GM06990 (cell line): ENCODE measurements at regions not wholly inside any gene's neighbourhood (a gene's known extent, or its start where the extent isn't known, plus 50 kb on each side); places are given as distances from the start of the nearest gene placed in this dataset.
A peak's percentile ranks its signal among the peaks of the same experiment; 100 is the strongest.

Source experiments
- DNase-seq: peaks from one replicate; pipeline ENCODE4 v3.0.0-alpha.2; 2011; ENCODE audit not compliant: insufficient read length; ENCODE audit errors: extremely low read depth
- H3K27me3 ChIP-seq: replicated peaks from 2 replicates; pipeline ENCODE4 v1.6.0; 2011; ENCODE audit warnings: low read length; ENCODE audit not compliant: control insufficient read depth, insufficient read depth
- H3K36me3 ChIP-seq: 2 replicates; pipeline ENCODE4 v1.5.1; 2011; ENCODE audit warnings: low read length; ENCODE audit not compliant: control insufficient read depth, insufficient read depth
- H3K4me3 ChIP-seq: replicated peaks from 2 replicates; pipeline ENCODE4 v1.5.1; 2011; ENCODE audit warnings: low read depth, mild to moderate bottlenecking, control low read depth, low read length
- CTCF ChIP-seq: IDR thresholded peaks from 2 replicates; pipeline ENCODE4 v1.5.1; 2011; ENCODE audit warnings: low read length, control low read depth, mild to moderate bottlenecking, inconsistent platforms; ENCODE audit not compliant: insufficient read depth, poor library complexity, severe bottlenecking

GRCh38 chr1:90568436-90568835 lies 148.7 kb downstream of the BARHL2 start:
- TF ChIP-seq CTCF = no peak
- no peaks in the 10 kb centered on the region for H3K36me3 ChIP-seq
- H3K4me3 ChIP-seq = no peak overlapping the region
- no peaks in the 10 kb centered on the region for H3K27me3 ChIP-seq
- no peak for DNase-seq

- H3K27me3 ChIP-seq = no peaks in the 10 kb centered on the region
- no peak for TF ChIP-seq CTCF
Measured at GRCh38 chr1:90564164-90564563, 152.9 kb downstream of the BARHL2 start.

GRCh38 chr1:90562892-90563291 lies 154.2 kb downstream of the BARHL2 start:
- no peak for DNase-seq
- no peaks in the 10 kb centered on the region for H3K27me3 ChIP-seq
- TF ChIP-seq CTCF = no peak
- no peak overlapping the region for H3K4me3 ChIP-seq
- no peaks in the 10 kb centered on the region for H3K36me3 ChIP-seq

More at GRCh38 chr1:90564164-90564563, 152.9 kb downstream of the BARHL2 start:
- Histone ChIP-seq H3K36me3 (no peaks in the 10 kb centered on the region), H3K4me3 (no peak overlapping the region)
- DNase-seq = no peak

- no peak overlapping the region for H3K4me3 ChIP-seq
- peak; percentile 19 for TF ChIP-seq CTCF
- no peak for DNase-seq
- H3K27me3 ChIP-seq = no peaks in the 10 kb centered on the region
- no peaks in the 10 kb centered on the region for H3K36me3 ChIP-seq
Measured at GRCh38 chr1:90561911-90562310, 155.2 kb downstream of the BARHL2 start.

- Histone ChIP-seq H3K36me3 (no peaks in the 10 kb centered on the region), H3K4me3 (no peak overlapping the region), H3K27me3 (no peaks in the 10 kb centered on the region)
- TF ChIP-seq CTCF = no peak
- no peak for DNase-seq
Measured at GRCh38 chr1:90561103-90561783, 155.9 kb downstream of the BARHL2 start.

- Histone ChIP-seq H3K27me3 (no peaks in the 10 kb centered on the region), H3K36me3 (no peaks in the 10 kb centered on the region), H3K4me3 (no peak overlapping the region)
- no peak for DNase-seq
- TF ChIP-seq CTCF = no peak
Measured at GRCh38 chr1:90558754-90559378, 158.2 kb downstream of the BARHL2 start.
